Stimulated activated CD4-positive, alpha-beta T cell treated with anti-CD3 and anti-CD28 coated beads, Interleukin-2, amount 100 ng/mL, for 48 hours (primary cell): ENCODE measurements at regions not wholly inside any gene's neighbourhood (a gene's known extent, or its start where the extent isn't known, plus 50 kb on each side); places are given as distances from the start of the nearest gene placed in this dataset.

Source experiments
- DNase-seq, 2 donors: peaks; one replicate each; pipeline ENCODE4 v3.0.0-alpha.2; 2020

- no peak for DNase-seq
Observed at GRCh38 chr18:51401912-51402311, 204.4 kb upstream of the MEX3C start.

DNA sequence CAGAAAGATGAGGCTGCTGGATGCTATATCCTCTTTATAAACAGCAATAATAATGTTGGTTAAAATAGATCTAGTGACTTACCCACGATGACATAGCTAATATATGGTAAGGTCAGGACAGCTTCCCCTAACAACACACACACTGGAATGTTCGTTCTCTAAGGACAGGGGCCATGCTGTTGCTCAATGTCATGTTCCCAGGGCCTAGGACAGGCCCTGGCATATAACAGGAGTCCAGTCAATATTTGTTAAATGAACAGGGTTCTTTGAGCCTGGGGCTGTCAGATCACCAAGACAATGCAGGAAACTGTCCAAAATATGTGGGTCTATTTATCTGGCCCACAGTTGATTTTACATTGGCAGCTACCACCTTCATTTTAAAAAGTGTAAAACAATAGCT lies 207.1 kb upstream of the MEX3C start:
- DNase-seq: no peak

DNA sequence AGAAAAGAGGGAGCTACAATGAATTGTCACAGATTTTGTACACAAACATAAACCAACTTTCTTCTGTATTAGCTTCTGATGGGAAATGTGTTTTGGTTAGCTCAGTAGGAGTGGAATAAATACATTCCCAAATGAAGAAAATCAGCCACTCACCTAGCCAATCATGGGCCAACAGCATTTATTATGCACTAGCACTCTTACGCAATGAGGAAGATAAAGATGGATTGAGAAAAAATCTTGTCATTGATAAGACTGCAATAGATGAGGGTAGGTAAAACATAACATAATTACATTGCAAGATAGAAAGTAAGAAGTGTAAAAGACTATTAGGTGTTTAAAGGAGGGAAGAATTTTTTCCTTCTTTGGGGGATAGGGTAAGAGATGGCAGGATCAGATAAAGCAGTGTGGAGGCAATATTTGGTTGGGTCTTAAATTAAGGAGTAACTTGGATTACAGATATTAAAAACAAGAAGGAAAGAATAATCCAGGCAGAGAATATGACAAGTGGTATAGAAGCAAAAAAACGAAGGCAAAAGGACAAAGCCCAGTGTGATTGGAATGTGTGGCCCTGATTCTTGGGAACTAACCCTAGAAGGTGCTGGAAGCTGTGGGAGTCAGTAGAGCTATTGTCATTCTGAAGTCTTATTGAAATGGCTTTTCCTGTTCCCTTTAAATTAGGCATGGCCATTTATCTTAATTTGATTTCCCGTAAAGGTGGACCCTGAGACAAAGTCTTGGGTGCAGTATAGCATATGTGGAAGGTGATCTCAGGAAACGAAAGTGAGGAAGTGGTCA lies 208.4 kb upstream of the MEX3C start:
- DNase-seq: no peak

GRCh38 chr18:51417643-51418483 lies 220.4 kb upstream of the MEX3C start:
- DNase-seq: no peak

DNA sequence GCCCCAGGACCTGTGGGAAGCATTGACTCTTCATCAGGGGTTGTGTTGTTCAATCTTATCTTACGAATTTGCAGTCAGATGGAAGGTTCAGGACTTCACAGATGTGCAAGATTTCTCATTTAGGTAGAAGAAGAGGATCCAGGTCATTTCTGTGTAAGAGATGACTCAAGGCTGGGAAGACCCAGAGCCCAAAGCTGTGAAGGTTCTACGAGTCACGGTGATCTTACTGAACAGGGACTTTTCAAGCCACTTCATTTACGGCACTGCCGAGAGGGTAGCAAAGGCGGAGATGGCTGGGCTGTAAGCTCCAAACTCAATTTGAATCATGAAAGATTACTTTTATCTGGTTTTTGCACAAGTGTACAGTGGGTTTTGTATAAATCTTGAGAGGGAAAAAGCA lies 228.0 kb upstream of the MEX3C start:
- no peak for DNase-seq

DNA sequence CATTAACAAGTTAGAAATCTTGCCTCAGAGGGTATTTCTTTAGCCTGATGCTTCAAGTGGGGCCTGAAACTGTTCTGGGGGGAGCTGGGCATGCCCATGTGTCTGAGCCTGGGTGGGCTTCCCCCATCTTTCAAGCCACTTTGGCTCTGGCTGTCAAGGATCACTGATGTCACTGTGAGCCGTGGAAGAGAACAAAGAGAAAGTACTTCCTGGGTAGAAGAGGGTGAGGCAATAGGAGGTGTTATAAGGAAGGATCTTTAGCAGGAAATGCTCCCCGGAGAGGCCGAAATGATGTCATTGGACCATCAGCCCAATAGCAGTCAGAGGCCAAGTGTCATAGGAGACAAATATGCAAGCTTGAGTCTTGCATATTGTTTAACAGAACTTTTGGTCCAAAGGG lies 228.4 kb upstream of the MEX3C start:
- DNase-seq: no peak

DNA sequence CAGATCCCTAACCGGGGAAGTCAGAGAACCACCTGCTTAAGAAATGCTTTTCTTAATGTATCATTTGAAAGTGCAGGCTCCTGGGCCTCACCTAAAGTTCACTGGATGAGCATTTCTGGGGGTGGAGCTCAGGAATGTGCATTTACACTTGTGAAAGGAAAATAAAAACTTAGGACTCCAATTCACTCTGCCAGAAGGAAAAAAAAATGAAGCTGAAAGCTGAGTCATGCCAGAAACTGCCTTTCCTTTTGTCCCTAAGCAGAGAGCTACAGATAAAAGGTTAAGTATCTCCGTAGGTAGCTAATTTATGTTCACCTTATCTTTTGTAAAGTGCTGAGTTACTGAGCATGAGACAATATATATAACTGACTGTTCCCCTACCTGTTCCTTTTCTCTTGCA lies 229.5 kb upstream of the MEX3C start:
- no peak for DNase-seq

DNA sequence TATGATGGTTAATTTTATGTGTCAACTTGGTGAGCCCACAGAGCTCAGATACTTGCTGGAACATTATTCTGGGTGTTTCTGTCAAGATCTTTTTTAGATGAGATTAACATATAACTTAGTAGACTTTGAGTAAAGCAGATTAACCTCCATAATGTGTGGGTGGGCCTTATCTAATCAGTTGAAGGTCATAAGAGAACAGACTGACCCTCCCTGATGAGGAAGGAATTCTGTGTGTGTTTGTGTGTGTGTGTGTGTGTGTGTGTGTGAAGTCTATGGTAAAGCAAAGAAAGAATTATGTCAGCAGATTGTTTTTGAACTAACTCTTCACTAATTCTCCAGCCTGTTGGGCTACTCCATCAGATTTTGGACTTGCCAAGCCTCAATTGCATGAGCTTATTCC lies 232.2 kb upstream of the MEX3C start:
- DNase-seq: no peak

- no peak for DNase-seq
Observed at GRCh38 chr18:51430538-51430937, 233.1 kb upstream of the MEX3C start.

DNA sequence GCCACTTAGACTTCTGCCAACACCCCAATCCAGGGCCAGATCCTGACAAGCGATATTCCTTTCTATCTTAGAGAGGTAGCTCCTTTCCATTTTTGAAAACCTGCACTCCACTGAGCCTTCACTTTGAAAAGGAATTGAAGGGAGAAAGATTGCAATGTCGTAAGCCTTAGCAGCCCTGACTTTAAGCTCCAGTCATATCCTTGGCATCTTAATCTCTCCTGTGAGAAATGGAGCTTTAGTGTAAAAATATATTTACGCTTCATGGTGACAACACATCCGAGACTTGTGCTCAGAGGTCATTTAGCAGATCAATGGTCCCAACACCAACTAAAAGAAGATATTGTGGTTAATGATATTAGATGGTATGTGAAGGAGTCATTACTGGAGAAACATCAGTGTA lies 235.8 kb upstream of the MEX3C start:
- no peak for DNase-seq

GRCh38 chr18:51433881-51434280 lies 236.4 kb upstream of the MEX3C start:
- no peak for DNase-seq

GRCh38 chr18:51437280-51438271 lies 240.1 kb upstream of the MEX3C start:
- DNase-seq: no peak

DNA sequence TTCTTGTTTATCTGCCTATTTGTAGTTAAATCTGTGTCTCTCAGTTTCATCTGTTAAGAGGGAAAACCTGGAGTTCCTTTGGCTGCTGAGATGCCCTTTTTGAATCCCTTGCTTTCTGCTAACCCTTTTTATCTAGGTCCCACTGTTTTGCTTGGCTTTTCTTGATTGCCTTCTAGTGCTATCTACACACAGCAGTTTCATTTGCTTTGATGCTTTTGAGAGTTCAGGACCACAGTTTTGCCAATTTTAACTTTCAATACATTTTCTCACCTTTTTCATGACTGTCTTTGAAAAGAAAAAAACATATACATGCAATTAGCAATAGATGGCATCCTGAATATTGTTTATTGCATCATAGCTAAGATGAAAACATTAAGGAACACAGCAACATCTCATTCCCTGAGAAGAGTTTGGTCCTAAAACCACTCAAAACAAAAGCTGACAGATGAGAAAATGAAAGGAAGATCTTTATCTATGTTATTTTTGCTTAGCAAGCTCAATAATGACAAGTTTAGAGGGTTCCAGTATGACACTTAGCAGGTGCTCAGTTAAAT lies 241.4 kb upstream of the MEX3C start:
- no peak for DNase-seq

DNA sequence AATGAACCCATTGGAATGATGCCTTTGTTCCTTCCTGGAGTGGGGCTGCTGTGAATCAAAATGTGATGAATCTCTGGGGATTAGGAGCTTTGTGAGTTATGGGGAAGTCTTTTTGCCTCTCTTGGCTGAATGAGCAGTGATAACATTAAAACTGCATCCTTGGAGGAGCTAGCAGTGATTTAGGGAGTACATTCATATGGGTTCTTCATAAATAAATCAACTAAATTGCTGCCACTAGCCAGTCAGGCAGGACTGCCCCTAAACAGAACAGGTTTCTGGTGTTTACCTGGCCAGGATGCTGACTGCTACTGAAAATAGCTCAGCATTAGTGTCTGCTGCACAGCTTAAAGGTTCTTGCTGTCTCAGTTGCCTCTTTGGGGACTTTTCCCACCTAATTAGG lies 244.5 kb upstream of the MEX3C start:
- DNase-seq: no peak

DNA sequence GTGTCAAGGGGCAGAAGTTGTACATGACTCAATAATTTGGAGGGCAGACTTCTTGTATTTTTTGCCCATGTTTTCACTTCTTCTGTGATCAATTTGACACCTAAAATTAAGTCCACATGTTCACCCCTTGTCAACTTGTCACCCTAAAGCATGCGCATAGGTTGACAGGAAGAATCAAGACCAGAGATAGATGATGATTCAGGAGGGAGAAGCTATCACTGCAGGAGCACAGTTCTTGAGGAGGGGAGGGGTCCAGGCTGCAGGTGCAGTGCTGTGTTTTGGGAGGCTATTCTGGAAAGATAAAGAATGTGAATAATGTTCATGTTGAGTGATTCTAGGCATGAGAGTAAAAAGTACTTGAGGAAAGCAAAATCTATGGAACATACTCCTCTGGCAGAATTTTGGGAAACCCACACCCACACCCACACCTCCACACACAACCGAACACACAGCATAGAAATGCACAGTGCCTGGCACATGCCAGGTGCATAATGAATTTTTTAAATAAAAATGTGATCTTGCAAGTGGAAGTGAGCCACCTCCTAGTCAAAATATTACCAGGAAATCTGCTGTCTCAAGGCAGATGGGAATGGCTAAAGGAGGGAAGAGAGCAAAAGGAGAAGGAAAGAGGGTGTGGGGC lies 249.2 kb upstream of the MEX3C start:
- no peak for DNase-seq

DNA sequence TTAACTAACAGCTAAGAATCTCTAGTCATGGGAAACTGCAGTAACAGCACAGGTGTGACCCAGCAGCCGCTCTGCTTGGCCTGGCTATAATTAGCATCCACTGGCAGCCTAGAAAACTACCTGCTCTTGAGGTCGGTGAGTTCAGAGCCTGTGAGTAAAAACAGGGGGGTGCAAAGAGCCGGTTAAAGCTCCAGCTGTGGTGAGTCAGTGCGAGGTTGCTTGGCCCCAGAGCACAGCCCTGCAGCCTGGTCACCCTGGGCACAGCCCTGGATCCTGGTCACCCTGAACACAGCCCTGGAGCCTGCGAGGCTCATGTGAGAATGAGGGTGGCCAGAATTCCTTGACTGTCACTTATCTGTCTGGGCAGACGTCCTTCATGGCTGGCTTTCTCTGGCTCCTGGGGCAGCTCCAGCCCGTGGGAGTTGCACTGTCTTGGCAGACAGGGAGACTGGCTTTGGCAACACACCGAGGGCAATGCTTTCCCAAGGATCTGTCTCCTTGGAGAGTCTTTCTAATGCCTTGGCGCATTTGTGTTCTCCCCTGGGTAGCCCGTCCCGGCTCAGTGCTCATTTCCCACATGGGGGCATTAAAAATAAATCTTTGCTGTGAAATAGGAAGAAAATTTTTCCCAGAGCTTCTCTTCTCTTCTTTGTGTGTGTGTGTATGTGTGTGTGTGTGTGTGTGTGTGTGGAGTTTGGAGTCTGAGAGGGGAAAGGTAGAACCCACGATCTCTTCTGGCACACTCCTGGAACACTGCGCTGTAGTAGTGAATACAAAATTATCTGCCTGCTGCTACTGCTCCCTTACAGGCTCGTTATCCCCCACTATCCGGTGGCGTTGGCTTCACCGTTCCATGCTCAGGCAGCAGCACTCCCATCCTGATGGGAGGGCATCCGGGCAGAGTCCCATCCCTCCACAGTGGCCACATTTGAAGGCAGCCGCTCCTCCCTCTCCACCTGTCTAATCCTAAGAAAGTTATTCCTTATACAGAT lies 250.2 kb upstream of the MEX3C start:
- no peak for DNase-seq

- no peak for DNase-seq
Observed at GRCh38 chr18:51448949-51449348, 251.5 kb upstream of the MEX3C start.

DNA sequence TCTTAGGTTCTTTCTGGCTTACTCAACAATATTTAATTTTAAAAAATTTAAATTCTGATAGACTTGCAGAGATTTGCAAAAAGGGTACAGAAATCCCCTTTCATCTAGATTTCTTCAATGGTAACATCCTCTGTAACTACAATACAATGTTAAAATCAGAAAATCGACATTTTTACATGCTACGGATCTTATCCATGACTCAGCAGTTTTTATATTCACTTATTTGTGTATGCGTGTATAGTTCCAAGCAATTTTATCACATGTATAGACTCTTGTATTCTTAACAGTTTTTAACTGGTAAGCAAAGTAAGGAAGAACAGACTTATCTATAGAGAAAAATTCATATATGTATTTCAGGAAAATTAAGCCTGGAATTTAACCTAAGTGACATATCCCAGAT lies 256.1 kb upstream of the MEX3C start:
- DNase-seq: no peak

GRCh38 chr18:51458861-51459260 lies 261.4 kb upstream of the MEX3C start:
- DNase-seq: no peak

DNA sequence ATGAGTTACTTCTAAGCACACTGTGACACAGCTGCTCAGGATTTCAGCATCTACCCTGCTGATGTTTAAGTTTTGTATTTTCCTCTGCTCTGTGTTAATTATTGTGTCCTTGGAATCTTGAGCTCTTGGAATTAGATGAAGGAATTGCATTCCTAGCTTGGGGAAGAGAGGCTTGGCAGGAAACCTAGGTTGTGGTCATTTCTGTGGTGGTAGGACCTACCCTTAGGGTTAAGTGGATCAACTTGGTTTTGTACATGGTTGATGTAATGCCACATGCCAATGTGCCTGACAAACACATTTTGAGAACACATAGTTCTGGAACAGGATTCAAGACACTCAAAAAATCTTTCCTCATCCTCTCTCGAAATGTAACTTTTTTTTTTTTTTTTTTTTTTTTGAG lies 264.5 kb upstream of the MEX3C start:
- no peak for DNase-seq
